ENCODE measurements at regions not wholly inside any gene's neighbourhood (a gene's known extent, or its start where the extent isn't known, plus 50 kb on each side); places are given as distances from the start of the nearest gene placed in this dataset.

DNA sequence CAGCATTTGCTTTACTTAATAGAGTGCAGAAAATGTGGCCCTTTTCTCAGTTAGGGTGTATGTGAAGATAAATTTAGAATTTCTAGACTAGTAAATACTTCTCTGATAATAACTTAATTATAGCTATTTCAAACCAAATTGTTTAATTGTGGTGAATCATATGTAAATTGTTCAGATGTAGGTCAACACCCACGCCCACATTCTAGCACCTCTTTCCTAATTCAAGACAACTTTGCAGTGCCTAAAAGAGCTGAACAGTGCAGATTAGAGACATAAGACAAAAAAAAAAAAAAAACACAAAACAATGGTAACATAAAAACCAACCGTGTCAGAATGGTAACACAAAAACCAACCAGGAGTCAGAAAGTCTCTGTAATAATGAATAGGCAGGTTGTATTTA is 758.3 kb downstream of the USP25 start:
- no peak overlapping the region for H3K27ac ChIP-seq (ENCODE audit: low read depth in 1 of 2, low read length in 1 of 2)
- H3K36me3 ChIP-seq (ENCODE audit: control insufficient read depth in 4 of 4, insufficient read depth in 4 of 4, low read length in 4 of 4), result peaks cover 0 to 2% (median 0%) of the 10 kb centered on the region in 4 donors
- peaks cover 0 to 3% (median 1%) of the 10 kb centered on the region in 4 donors for H3K9me3 ChIP-seq (ENCODE audit: control insufficient read depth in 4 of 4, insufficient read depth in 3 of 4, low read length in 3 of 4)
- peaks cover 0 to 12% (median 0%) of the 10 kb centered on the region in 5 donors for H3K4me1 ChIP-seq (ENCODE audit: control insufficient read depth in 5 of 5, insufficient read depth in 5 of 5, low read length in 5 of 5)
- H3K9ac ChIP-seq (ENCODE audit: insufficient read depth in 1 of 2, low read length in 2 of 2), result no peak overlapping the region
- TF ChIP-seq, protein P1, sequence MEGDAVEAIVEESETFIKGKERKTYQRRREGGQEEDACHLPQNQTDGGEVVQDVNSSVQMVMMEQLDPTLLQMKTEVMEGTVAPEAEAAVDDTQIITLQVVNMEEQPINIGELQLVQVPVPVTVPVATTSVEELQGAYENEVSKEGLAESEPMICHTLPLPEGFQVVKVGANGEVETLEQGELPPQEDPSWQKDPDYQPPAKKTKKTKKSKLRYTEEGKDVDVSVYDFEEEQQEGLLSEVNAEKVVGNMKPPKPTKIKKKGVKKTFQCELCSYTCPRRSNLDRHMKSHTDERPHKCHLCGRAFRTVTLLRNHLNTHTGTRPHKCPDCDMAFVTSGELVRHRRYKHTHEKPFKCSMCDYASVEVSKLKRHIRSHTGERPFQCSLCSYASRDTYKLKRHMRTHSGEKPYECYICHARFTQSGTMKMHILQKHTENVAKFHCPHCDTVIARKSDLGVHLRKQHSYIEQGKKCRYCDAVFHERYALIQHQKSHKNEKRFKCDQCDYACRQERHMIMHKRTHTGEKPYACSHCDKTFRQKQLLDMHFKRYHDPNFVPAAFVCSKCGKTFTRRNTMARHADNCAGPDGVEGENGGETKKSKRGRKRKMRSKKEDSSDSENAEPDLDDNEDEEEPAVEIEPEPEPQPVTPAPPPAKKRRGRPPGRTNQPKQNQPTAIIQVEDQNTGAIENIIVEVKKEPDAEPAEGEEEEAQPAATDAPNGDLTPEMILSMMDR (IDR thresholded peaks at IDR 0.05; ENCODE audit: control extremely low read depth, extremely low read depth), result no peak
- no peaks in the 10 kb centered on the region for H3K27me3 ChIP-seq (ENCODE audit: control insufficient read depth in 3 of 3, insufficient read depth in 3 of 3, low read length in 2 of 3)
- H3K4me3 ChIP-seq, result no peak overlapping the region
- DNase-seq, result no peak
- no peak for ATAC-seq (ENCODE audit: insufficient read depth, low FRiP score)
- WGBS, 2 donors, result 58 to 84% methylated on average over 2 of the region's 2 CpGs

- H3K27me3 ChIP-seq (ENCODE audit: control insufficient read depth in 3 of 3, insufficient read depth in 3 of 3, low read length in 2 of 3), result no peaks in the 10 kb centered on the region
- TF ChIP-seq, protein P1 (IDR thresholded peaks at IDR 0.05; ENCODE audit: control extremely low read depth, extremely low read depth), result no peak
- H3K9ac ChIP-seq (ENCODE audit: insufficient read depth in 1 of 2, low read length in 2 of 2), result no peak overlapping the region
- H3K36me3 ChIP-seq (ENCODE audit: control insufficient read depth in 4 of 4, insufficient read depth in 4 of 4, low read length in 4 of 4), result no peaks in the 10 kb centered on the region
- ATAC-seq (ENCODE audit: insufficient read depth, low FRiP score) (no peak), DNase-seq (no peak)
- 82 to 87% methylated on average over 5 of the region's 5 CpGs for WGBS, 2 donors
- H3K4me3 ChIP-seq, result no peak overlapping the region
- no peaks in the 10 kb centered on the region for H3K9me3 ChIP-seq (ENCODE audit: control insufficient read depth in 4 of 4, insufficient read depth in 3 of 4, low read length in 3 of 4)
- peaks cover 0 to 12% (median 0%) of the 10 kb centered on the region in 5 donors for H3K4me1 ChIP-seq (ENCODE audit: control insufficient read depth in 5 of 5, insufficient read depth in 5 of 5, low read length in 5 of 5)
- H3K27ac ChIP-seq (ENCODE audit: low read depth in 1 of 2, low read length in 1 of 2), result no peak overlapping the region
Measured at GRCh38 chr21:16492356-16492755, 762.6 kb downstream of the USP25 start.

GRCh38 chr21:16492892-16493291 is 763.1 kb downstream of the USP25 start:
- Histone ChIP-seq H3K4me3 (no peak overlapping the region), H3K27ac (ENCODE audit: low read depth in 1 of 2, low read length in 1 of 2) (no peak overlapping the region), H3K36me3 (ENCODE audit: control insufficient read depth in 4 of 4, insufficient read depth in 4 of 4, low read length in 4 of 4) (no peaks in the 10 kb centered on the region), H3K9ac (ENCODE audit: insufficient read depth in 1 of 2, low read length in 2 of 2) (no peak overlapping the region), H3K4me1 (ENCODE audit: control insufficient read depth in 5 of 5, insufficient read depth in 5 of 5, low read length in 5 of 5) (peaks cover 0 to 12% (median 0%) of the 10 kb centered on the region in 5 donors), H3K9me3 (ENCODE audit: control insufficient read depth in 4 of 4, insufficient read depth in 3 of 4, low read length in 3 of 4) (no peaks in the 10 kb centered on the region), H3K27me3 (ENCODE audit: control insufficient read depth in 3 of 3, insufficient read depth in 3 of 3, low read length in 2 of 3) (no peaks in the 10 kb centered on the region)
- TF ChIP-seq, protein P1 (IDR thresholded peaks at IDR 0.05; ENCODE audit: control extremely low read depth, extremely low read depth), result no peak
- no peak for ATAC-seq (ENCODE audit: insufficient read depth, low FRiP score)
- DNase-seq, result no peak

GRCh38 chr21:16496609-16497008 is 766.8 kb downstream of the USP25 start:
- TF ChIP-seq, protein P1 (IDR thresholded peaks at IDR 0.05; ENCODE audit: control extremely low read depth, extremely low read depth), result no peak
- Histone ChIP-seq H3K4me1 (ENCODE audit: control insufficient read depth in 5 of 5, insufficient read depth in 5 of 5, low read length in 5 of 5) (peaks cover 0 to 9% (median 0%) of the 10 kb centered on the region in 5 donors), H3K27ac (ENCODE audit: low read depth in 1 of 2, low read length in 1 of 2) (no peak overlapping the region), H3K27me3 (ENCODE audit: control insufficient read depth in 3 of 3, insufficient read depth in 3 of 3, low read length in 2 of 3) (no peaks in the 10 kb centered on the region), H3K4me3 (no peak overlapping the region), H3K9ac (ENCODE audit: insufficient read depth in 1 of 2, low read length in 2 of 2) (no peak overlapping the region), H3K9me3 (ENCODE audit: control insufficient read depth in 4 of 4, insufficient read depth in 3 of 4, low read length in 3 of 4) (no peaks in the 10 kb centered on the region), H3K36me3 (ENCODE audit: control insufficient read depth in 4 of 4, insufficient read depth in 4 of 4, low read length in 4 of 4) (no peaks in the 10 kb centered on the region)
- WGBS, 2 donors, result 78 to 91% methylated on average over 2 of the region's 2 CpGs
- ATAC-seq (ENCODE audit: insufficient read depth, low FRiP score) (no peak), DNase-seq (no peak)

Data from lung (tissue), 11 donors.